ENCODE measurements at regions not wholly inside any gene's neighbourhood (a gene's known extent, or its start where the extent isn't known, plus 50 kb on each side); places are given as distances from the start of the nearest gene placed in this dataset.

DNA sequence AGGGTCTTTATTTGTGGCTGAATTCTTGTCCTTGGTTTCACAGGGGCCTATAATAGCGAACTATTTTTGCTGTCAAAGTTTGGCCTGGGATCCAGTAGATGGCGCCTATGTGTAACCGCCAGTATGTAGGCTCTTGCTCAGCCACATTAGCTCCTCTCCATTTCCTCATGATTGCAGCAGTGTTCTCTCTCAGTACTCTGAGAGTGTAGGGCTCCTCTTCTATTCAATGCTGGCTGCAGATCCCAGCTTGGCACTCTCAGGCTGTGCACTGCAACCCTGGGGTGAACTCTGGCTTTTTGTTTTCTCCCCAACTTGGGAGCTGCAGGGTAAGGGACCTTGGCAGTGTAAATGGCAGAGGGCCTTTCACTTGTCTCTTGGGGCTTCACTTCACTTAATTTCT is 344.6 kb upstream of the CHAC2 start:
- Histone ChIP-seq H3K27me3 (no peaks in the 10 kb centered on the region), H3K9me3 (no peaks in the 10 kb centered on the region), H3K27ac (no peak overlapping the region), H3K4me3 (no peak overlapping the region), H3K36me3 (no peaks in the 10 kb centered on the region), H3K4me1 (ENCODE audit: insufficient read depth) (no peaks in the 10 kb centered on the region)
- WGBS, 3 donors, result 52 to 65% (median 55%) methylated on average over 3 of the region's 3 CpGs
- intact Hi-C loops (cut with DNase I), result no loop called here
- no peak for TF ChIP-seq POLR2A (IDR thresholded peaks at IDR 0.05)
- no peak for DNase-seq

DNA sequence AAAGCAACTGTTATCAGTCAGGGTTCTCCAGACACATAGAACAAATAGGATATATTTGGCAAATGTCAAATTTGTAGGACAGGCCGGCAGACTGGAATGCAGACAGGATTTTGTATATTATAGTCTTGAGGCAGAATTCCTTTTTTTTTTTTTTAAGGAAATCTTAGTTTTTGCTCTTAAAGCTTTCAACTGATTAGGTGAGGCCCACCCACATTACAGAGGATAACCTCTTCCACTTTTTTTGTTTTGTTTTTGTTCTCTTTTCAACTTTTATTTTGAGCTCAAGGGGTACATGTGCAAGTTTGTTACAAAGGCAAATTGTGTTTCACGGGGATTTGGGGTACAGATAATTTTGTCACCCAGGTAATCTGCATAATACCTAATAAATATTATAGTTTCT is 350.2 kb upstream of the CHAC2 start:
- DNase-seq, result no peak
- Histone ChIP-seq H3K4me3 (no peak overlapping the region), H3K4me1 (ENCODE audit: insufficient read depth) (no peaks in the 10 kb centered on the region), H3K27ac (no peak overlapping the region), H3K27me3 (no peaks in the 10 kb centered on the region), H3K36me3 (no peaks in the 10 kb centered on the region), H3K9me3 (no peaks in the 10 kb centered on the region)
- intact Hi-C loops (cut with DNase I), result no loop called here
- TF ChIP-seq, protein P1, sequence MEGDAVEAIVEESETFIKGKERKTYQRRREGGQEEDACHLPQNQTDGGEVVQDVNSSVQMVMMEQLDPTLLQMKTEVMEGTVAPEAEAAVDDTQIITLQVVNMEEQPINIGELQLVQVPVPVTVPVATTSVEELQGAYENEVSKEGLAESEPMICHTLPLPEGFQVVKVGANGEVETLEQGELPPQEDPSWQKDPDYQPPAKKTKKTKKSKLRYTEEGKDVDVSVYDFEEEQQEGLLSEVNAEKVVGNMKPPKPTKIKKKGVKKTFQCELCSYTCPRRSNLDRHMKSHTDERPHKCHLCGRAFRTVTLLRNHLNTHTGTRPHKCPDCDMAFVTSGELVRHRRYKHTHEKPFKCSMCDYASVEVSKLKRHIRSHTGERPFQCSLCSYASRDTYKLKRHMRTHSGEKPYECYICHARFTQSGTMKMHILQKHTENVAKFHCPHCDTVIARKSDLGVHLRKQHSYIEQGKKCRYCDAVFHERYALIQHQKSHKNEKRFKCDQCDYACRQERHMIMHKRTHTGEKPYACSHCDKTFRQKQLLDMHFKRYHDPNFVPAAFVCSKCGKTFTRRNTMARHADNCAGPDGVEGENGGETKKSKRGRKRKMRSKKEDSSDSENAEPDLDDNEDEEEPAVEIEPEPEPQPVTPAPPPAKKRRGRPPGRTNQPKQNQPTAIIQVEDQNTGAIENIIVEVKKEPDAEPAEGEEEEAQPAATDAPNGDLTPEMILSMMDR (IDR thresholded peaks at IDR 0.05), result no peak
- no peak for TF ChIP-seq EP300 (IDR thresholded peaks at IDR 0.05)
- no peak for TF ChIP-seq POLR2A (IDR thresholded peaks at IDR 0.05)
- 86 to 92% (median 88%) methylated on average over 2 of the region's 2 CpGs for WGBS, 3 donors

DNA sequence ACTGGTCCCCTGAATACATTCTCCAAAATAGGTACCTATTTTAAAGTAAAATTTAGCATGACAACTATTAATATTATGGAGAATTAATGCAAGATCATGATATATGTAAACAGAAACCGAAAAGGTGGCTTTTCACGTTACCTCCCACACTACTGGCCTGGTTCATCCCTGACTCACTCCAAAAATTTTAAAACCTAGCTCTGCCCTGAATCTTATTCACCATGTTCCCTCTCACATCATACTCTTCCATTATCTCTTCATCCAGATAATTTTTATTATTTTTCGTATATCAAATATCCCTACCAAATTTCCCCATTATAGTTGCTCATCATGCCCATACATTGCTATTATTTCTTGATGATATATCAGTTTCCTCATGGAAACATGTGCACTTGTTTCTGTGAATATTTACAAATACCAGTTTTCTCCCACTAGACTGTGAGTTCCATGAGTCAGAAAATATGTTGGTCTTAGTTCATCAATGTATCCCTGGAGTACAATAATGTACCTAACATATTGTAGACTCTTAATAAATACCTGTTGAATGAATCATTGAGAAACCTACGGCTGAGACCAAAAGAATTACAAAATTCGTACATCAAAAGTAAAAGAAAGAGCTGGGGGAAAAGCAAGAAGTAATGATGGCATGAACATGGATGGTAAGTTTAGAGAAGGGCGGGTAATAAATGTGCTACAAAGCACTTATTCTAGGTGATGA is 360.1 kb upstream of the CHAC2 start:
- H3K4me1 ChIP-seq (ENCODE audit: insufficient read depth), result no peaks in the 10 kb centered on the region
- no peak for DNase-seq
- H3K4me3 ChIP-seq, result no peak overlapping the region
- no peaks in the 10 kb centered on the region for H3K27me3 ChIP-seq
- 85 to 87% (median 86%) methylated on average over 6 of the region's 6 CpGs for WGBS, 3 donors
- TF ChIP-seq POLR2A (IDR thresholded peaks at IDR 0.05) (no peak), EP300 (IDR thresholded peaks at IDR 0.05) (no peak)
- TF ChIP-seq, protein P1 (IDR thresholded peaks at IDR 0.05), result no peak
- peaks cover 0 to 4% of the 10 kb centered on the region in 2 donors for H3K9me3 ChIP-seq
- H3K36me3 ChIP-seq, result no peaks in the 10 kb centered on the region
- intact Hi-C loops (cut with DNase I), result no loop called here
- H3K27ac ChIP-seq, result no peak overlapping the region

DNA sequence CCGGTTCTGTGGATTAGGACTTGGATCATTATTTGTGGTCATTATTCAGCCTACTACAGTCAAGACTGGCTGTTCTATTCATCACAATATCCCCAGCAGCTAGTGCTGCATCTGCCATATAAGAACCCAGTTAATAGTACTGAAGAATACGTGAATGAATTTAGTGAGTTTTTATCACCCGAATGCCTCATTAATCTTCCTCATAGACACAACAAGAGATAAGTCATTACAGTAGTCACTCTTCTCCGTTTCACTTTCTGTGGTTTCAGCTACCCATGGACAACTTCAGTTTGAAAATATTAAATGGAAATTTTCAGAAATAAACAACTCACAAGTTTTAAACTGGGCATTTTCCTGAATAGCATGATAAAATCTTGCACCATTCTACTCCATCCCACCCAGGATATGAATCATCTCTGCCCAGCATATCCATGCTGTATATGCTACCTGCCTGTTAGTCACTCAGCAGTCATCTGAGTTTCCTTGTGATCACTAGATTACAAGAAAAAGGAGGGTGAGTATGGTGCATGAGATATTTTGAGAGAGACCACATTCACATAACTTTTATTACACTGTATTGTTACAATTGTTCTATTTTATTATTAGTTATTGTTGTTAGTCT is 363.7 kb upstream of the CHAC2 start:
- Histone ChIP-seq H3K36me3 (no peaks in the 10 kb centered on the region), H3K27ac (no peak overlapping the region), H3K4me1 (ENCODE audit: insufficient read depth) (no peaks in the 10 kb centered on the region), H3K4me3 (no peak overlapping the region), H3K27me3 (no peaks in the 10 kb centered on the region), H3K9me3 (no peaks in the 10 kb centered on the region)
- no peak for DNase-seq
- TF ChIP-seq, protein P1 (IDR thresholded peaks at IDR 0.05), result no peak
- TF ChIP-seq POLR2A (IDR thresholded peaks at IDR 0.05), result no peak
- TF ChIP-seq EP300 (IDR thresholded peaks at IDR 0.05), result no peak
- WGBS, 3 donors, result 39 to 57% (median 44%) methylated on average over 4 of the region's 4 CpGs
- intact Hi-C loops (cut with DNase I), result no loop called here

DNA sequence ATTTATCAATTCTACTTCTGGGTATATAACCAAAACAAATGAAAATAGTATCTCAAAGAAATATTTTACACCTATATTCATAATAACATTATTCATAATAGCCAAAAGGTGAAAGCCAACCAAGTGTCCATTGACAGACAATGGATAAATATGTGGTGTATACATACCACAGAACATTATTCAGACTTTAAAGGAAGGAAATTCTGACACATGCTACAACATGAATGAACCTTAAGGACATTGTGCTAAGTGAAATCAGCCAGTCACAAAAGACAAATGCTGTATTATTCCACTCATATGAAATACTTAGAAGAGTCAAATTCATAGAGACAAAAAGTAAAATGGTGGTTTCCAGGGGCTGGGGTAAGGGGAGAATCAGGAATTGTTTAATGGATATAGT is 370.5 kb upstream of the CHAC2 start:
- Histone ChIP-seq H3K27me3 (no peaks in the 10 kb centered on the region), H3K4me1 (ENCODE audit: insufficient read depth) (no peaks in the 10 kb centered on the region), H3K9me3 (no peaks in the 10 kb centered on the region), H3K36me3 (no peaks in the 10 kb centered on the region), H3K27ac (no peak overlapping the region), H3K4me3 (no peak overlapping the region)
- no peak for DNase-seq
- TF ChIP-seq EP300 (IDR thresholded peaks at IDR 0.05) (no peak), POLR2A (IDR thresholded peaks at IDR 0.05) (no peak)
- TF ChIP-seq, protein P1 (IDR thresholded peaks at IDR 0.05), result no peak
- intact Hi-C loops (cut with DNase I), result no loop called here
